K562 (cell line): ENCODE measurements at regions not wholly inside any gene's neighbourhood (a gene's known extent, or its start where the extent isn't known, plus 50 kb on each side); places are given as distances from the start of the nearest gene placed in this dataset.

Source experiments
- ATAC-seq: fragments of 200-7000 bp; cut with Tn5 transposase; 3 replicates; pipeline ENCODE4 v1.9.1; 2020; ENCODE audit warnings: moderate library complexity
- BruUV-seq: library from RNA; stranded (reverse); fragments of 400-500 nt; replicated peaks from 2 replicates; lab custom pipeline; 2021; lab: Mats Ljungman, UMichigan
- CTCF ChIA-PET: fragments of 300-600 bp; formaldehyde crosslinking; extraction: SDS; loops from one replicate; lab custom pipeline; 2021; ENCODE audit warnings: low intra/inter-chr PET ratio; lab: Yijun Ruan, JAX
- POLR2A ChIA-PET: fragments of 300-600, 350-650 bp; sonication (Branson Sonifier 250); formaldehyde crosslinking; extraction: SDS; loops from one replicate; lab custom pipeline; 2021; ENCODE audit warnings: antibody characterized with exemption, inconsistent platforms; lab: Yijun Ruan, JAX
- DNase-seq, 4 experiments: peaks; one replicate each; pipeline versions ENCODE4 v3.0.0 to v3.0.0-alpha.2; 2011 to 2018; ENCODE audit warnings: low spot score in 3 of 4, mixed read lengths in 3 of 4; ENCODE audit errors: extremely low read depth in 1 of 4
- FAIRE-seq: peaks from 2 replicates; lab custom pipeline; 2011; peaks lifted over from hg19 to GRCh38; lab: Jason Lieb, UNC
- H2AFZ ChIP-seq: 2 replicates; pipeline ENCODE4 v1.6.0; 2011; ENCODE audit warnings: low read depth, low read length, control low read depth, inconsistent platforms
- H3K27ac ChIP-seq: fragments of 200-600 bp; 3 replicates; pipeline ENCODE4 v1.8.0; 2011; ENCODE audit warnings: low read depth, mild to moderate bottlenecking, control low read depth, inconsistent platforms, low read length, moderate library complexity, mixed read lengths; ENCODE audit errors: extremely low read depth
- H3K27me3 ChIP-seq, 2 experiments: fragments of 300-600 bp in 1 of 2; 2 replicates in 1 of 2; 3 replicates in 1 of 2; pipeline versions ENCODE4 v1.6.0 to v1.8.0; 2011; ENCODE audit warnings: inconsistent platforms in 2 of 2, low read length in 2 of 2, mild to moderate bottlenecking in 1 of 2, mixed read lengths in 1 of 2, moderate library complexity in 1 of 2; ENCODE audit not compliant: control insufficient read depth in 2 of 2, insufficient read depth in 2 of 2
- H3K36me3 ChIP-seq: fragments of 300-600 bp; 3 replicates; pipeline ENCODE4 v1.8.0; 2011; ENCODE audit warnings: mild to moderate bottlenecking, low read length, inconsistent platforms; ENCODE audit not compliant: control insufficient read depth, insufficient read depth
- H3K4me1 ChIP-seq, 2 experiments: fragments of 200-600 bp in 1 of 2; replicated peaks in 1 of 2; 2 replicates in 1 of 2; 3 replicates in 1 of 2; pipeline versions ENCODE4 v1.5.1 to v1.8.0; 2011; ENCODE audit warnings: inconsistent platforms in 2 of 2, low read length in 2 of 2, mild to moderate bottlenecking in 1 of 2, mixed read lengths in 1 of 2, moderate library complexity in 1 of 2; ENCODE audit not compliant: control insufficient read depth in 2 of 2, insufficient read depth in 2 of 2
- H3K4me2 ChIP-seq: 2 replicates; pipeline ENCODE4 v1.6.1; 2011; ENCODE audit warnings: low read length, control low read depth, inconsistent platforms, mixed read lengths; ENCODE audit not compliant: insufficient read depth
- H3K4me3 ChIP-seq: fragments of 200-600 bp; sonication (generic), shearing (Covaris generic); 2 replicates; pipeline ENCODE4 v1.5.1; 2016; ENCODE audit warnings: control low read depth, inconsistent platforms
- H3K79me2 ChIP-seq: fragments of 200-600 bp; 3 replicates; pipeline ENCODE4 v1.8.0; 2011; ENCODE audit warnings: low read length, inconsistent platforms; ENCODE audit not compliant: control insufficient read depth, insufficient read depth
- H3K9ac ChIP-seq, 2 experiments: 2 replicates each; pipeline versions ENCODE4 v1.6.0 to v1.6.1; 2011; ENCODE audit warnings: low read depth in 2 of 2, low read length in 2 of 2, control low read depth in 1 of 2, inconsistent platforms in 1 of 2, mild to moderate bottlenecking in 1 of 2, mixed read lengths in 1 of 2; ENCODE audit not compliant: insufficient read depth in 1 of 2
- H3K9me1 ChIP-seq: one replicate; pipeline ENCODE4 v1.6.0; 2011; ENCODE audit warnings: inconsistent platforms, mild to moderate bottlenecking, low read length, moderate library complexity; ENCODE audit not compliant: control insufficient read depth, insufficient read depth
- H3K9me3 ChIP-seq: replicated peaks from 2 replicates; pipeline ENCODE4 v1.5.1; 2011; ENCODE audit warnings: low read depth, low read length, inconsistent platforms; ENCODE audit not compliant: control insufficient read depth, insufficient read depth
- H4K20me1 ChIP-seq: replicated peaks from 2 replicates; pipeline ENCODE4 v1.6.1; 2011; ENCODE audit warnings: low read length, inconsistent platforms, mixed read lengths; ENCODE audit not compliant: control insufficient read depth, insufficient read depth
- CBFA2T3 ChIP-seq: fragments of 450-650 bp; IDR thresholded peaks from 2 replicates; pipeline ENCODE4 v1.6.1; 2017
- CBX2 ChIP-seq: fragments of 200-600 bp; sonication (generic); IDR thresholded peaks from one replicate; pipeline ENCODE4 v1.6.1; 2012; ENCODE audit warnings: mild to moderate bottlenecking, low read length, inconsistent platforms; ENCODE audit not compliant: insufficient read depth, poor library complexity, severe bottlenecking
- EGR1 ChIP-seq: fragments of 450-650 bp; conservative IDR thresholded peaks from 2 replicates; pipeline ENCODE4 v1.6.1; 2017; ENCODE audit warnings: mild to moderate bottlenecking
- KAT2B ChIP-seq: IDR thresholded peaks from one replicate; pipeline ENCODE4 v1.6.1; 2012; ENCODE audit warnings: low read depth, mild to moderate bottlenecking, control low read depth, inconsistent platforms, low read length, moderate library complexity
- KDM4B ChIP-seq, 2 experiments: fragments of 450-650 bp in 1 of 2; sonication (generic) in 1 of 2; IDR thresholded peaks; 2 replicates each; pipeline ENCODE4 v1.6.1; 2016 to 2017; ENCODE audit warnings: borderline replicate concordance in 2 of 2, antibody characterized with exemption in 1 of 2, low read depth in 1 of 2, mild to moderate bottlenecking in 1 of 2
- MCM7 ChIP-seq, 2 experiments: fragments of 450-650 bp; IDR thresholded peaks; 2 replicates each; pipeline ENCODE4 v1.6.1; 2016 to 2018
- MEF2D ChIP-seq: conservative IDR thresholded peaks from 2 replicates; pipeline ENCODE4 v1.6.1; 2016; ENCODE audit warnings: low read depth, missing genetic modification characterization, missing compliant biosample characterization
- MYNN ChIP-seq, 2 experiments: sonication (generic); formaldehyde crosslinking in 1 of 2; IDR thresholded peaks; 2 replicates each; pipeline versions ENCODE4 v1.5.0 to v1.6.1; 2016 to 2020; ENCODE audit warnings: antibody characterized with exemption in 1 of 2, missing genetic modification reagents in 1 of 2
- NUFIP1 ChIP-seq: fragments of 450-650 bp; IDR thresholded peaks from 2 replicates; pipeline ENCODE4 v1.6.1; 2018; ENCODE audit not compliant: partially characterized antibody
- PML ChIP-seq: IDR thresholded peaks from 2 replicates; pipeline ENCODE4 v1.6.1; 2012; ENCODE audit warnings: low read length, inconsistent platforms
- ZBED1 ChIP-seq: IDR thresholded peaks from 2 replicates; pipeline ENCODE4 v1.6.1; 2014
- ZFP91 ChIP-seq: sonication (generic); formaldehyde crosslinking; IDR thresholded peaks from 2 replicates; pipeline ENCODE4 v1.8.0; 2022; ENCODE audit warnings: mild to moderate bottlenecking, missing genetic modification reagents
- WGBS: fragments of 100-300 bp; shearing (Covaris generic); methylation state at CpG from one replicate; pipeline ENCODE4 v1.1.6; 2016; ENCODE audit warnings: low coverage, mixed read lengths; ENCODE audit not compliant: insufficient coverage; ENCODE audit errors: missing lambda C conversion rate; 5-methylcytosine and 5-hydroxymethylcytosine counted together
- in situ Hi-C: fragments of 300-500 bp; cut with MboI; formaldehyde crosslinking; loops from 4 replicates; pipeline ENCODE4 v1.15.0; 2018; ENCODE audit warnings: inconsistent platforms, mixed read lengths
- intact Hi-C: fragments of 100-400 bp; cut with micrococcal nuclease; formaldehyde crosslinking; loops from 2 replicates; pipeline ENCODE4 v1.14.2; 2022
- TF ChIP-seq, protein P1 (sequence below), 2 experiments: fragments of 450-650 bp; IDR thresholded peaks; 2 replicates each; pipeline ENCODE4 v1.6.1; 2016
- TF ChIP-seq, protein P2 (sequence below): fragments of 250-450 bp; sonication (Bioruptor Pico); IDR thresholded peaks from 2 replicates; pipeline ENCODE4 v1.4.0; 2020

DNA sequence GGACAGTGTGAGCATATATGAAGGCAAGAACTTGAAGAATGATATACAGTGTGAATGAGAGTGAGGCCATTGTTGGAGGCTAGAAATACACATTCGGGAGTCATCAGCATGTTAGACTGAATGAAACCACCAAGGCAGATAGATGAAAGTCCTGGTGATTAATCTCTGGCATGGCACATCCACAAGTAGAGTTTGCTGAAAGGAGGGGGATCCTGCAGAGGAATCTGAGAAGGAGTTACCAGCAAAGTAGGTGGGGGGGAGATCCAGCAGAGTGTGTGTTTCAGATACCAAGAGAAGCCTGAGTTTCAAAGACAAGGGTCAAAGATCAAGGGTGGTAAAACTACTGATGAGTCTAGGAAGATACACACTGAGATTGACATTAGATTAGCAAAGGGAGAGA, 426.7 kb upstream of the DCN start:
- Histone ChIP-seq H3K4me3 (no peak overlapping the region), H3K27ac (no peak overlapping the region), H3K9me3 (no peaks in the 10 kb centered on the region), H3K36me3 (peaks cover 3% of the 10 kb centered on the region; the same call in 2 of the 3 replicates), H3K4me1 (no peaks in the 10 kb centered on the region; a peak in 1 of 5 replicates), H2AFZ (no peak overlapping the region), H3K9ac (no peak overlapping the region), H3K27me3 (no peaks in the 10 kb centered on the region), H4K20me1 (no peaks in the 10 kb centered on the region; the same call in 1 of the 2 replicates), H3K79me2 (peaks cover 26% of the 10 kb centered on the region), H3K9me1 (no peaks in the 10 kb centered on the region)
- ATAC-seq: peak; percentile 54
- 38% methylated on average over 1 of the region's 1 CpG for WGBS
- ChIA-PET CTCF (no interaction called here), POLR2A (interaction anchor here (0.9 to 1.3 kb wide), 2 partner anchors 14 to 25 kb away, joined by 3 to 4 read pairs; no protein-coding TSS in a partner anchor)
- intact Hi-C loops (no loop called here), in situ Hi-C loops (no loop called here)
- no peak for FAIRE-seq
- peak in 1 of 4 experiments; percentile 11 for DNase-seq
- BruUV-seq: no TSS peak
- no peak for TF ChIP-seq NUFIP1
- TF ChIP-seq CBFA2T3: peak; percentile 8; the same call in 1 of the 2 replicates
- TF ChIP-seq, all 486 proteins: peak for 1
- H3K4me2 ChIP-seq: no peak overlapping the region

DNA sequence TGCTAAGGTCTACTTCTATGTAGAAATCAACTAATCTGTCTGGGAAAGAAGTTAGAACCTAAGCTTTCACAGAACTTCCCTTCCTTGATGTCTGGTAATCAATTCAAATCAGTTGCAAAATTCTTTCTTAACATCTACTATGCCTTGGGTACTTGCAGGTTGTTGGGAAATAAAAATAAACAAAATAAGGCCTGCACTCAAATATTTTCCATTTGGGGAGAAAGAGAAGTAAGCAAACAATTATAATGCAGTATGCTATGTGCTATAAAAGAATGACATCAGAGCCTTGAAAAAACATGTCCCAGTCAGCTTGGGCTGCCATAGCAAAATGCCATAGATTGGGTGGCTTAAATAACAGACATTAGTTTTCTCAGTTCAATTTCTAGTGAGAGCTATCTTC, 425.9 kb upstream of the DCN start:
- ChIA-PET POLR2A (interaction anchor here (1.0 kb wide), 1 partner anchor 26 kb away, joined by 4 read pairs; no protein-coding TSS in a partner anchor), CTCF (no interaction called here)
- DNase-seq (no peak), ATAC-seq (no peak), FAIRE-seq (no peak)
- H3K9me1 ChIP-seq: no peaks in the 10 kb centered on the region
- H3K4me2 ChIP-seq: no peak overlapping the region
- peaks cover 29% of the 10 kb centered on the region for H3K79me2 ChIP-seq
- H3K9me3 ChIP-seq: no peaks in the 10 kb centered on the region
- no peaks in the 10 kb centered on the region for H3K27me3 ChIP-seq
- no TSS peak for BruUV-seq
- no peak overlapping the region for H3K4me3 ChIP-seq
- in situ Hi-C loops: no loop called here
- H2AFZ ChIP-seq: no peak overlapping the region
- H3K36me3 ChIP-seq: peaks cover 3% of the 10 kb centered on the region; the same call in 2 of the 3 replicates
- H4K20me1 ChIP-seq: no peaks in the 10 kb centered on the region; the same call in 1 of the 2 replicates
- H3K9ac ChIP-seq: no peak overlapping the region
- H3K27ac ChIP-seq: no peak overlapping the region
- intact Hi-C loops: no loop called here
- H3K4me1 ChIP-seq: no peaks in the 10 kb centered on the region; a peak in 1 of 5 replicates
- no peak for TF ChIP-seq CBX2
- TF ChIP-seq MCM7 (IDR thresholded peaks at IDR 0.05): no peak
- TF ChIP-seq, protein P1, sequence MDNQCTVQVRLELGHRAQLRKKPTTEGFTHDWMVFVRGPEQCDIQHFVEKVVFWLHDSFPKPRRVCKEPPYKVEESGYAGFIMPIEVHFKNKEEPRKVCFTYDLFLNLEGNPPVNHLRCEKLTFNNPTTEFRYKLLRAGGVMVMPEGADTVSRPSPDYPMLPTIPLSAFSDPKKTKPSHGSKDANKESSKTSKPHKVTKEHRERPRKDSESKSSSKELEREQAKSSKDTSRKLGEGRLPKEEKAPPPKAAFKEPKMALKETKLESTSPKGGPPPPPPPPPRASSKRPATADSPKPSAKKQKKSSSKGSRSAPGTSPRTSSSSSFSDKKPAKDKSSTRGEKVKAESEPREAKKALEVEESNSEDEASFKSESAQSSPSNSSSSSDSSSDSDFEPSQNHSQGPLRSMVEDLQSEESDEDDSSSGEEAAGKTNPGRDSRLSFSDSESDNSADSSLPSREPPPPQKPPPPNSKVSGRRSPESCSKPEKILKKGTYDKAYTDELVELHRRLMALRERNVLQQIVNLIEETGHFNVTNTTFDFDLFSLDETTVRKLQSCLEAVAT (IDR thresholded peaks at IDR 0.05): no peak
- TF ChIP-seq PML: no peak
- TF ChIP-seq ZBED1: no peak
- no peak for TF ChIP-seq KDM4B (IDR thresholded peaks at IDR 0.05; ENCODE audit: borderline replicate concordance in 2 of 2, low read depth in 1 of 2)
- TF ChIP-seq KAT2B: no peak
- no peak for TF ChIP-seq MEF2D (tag)
- TF ChIP-seq EGR1: no peak
- TF ChIP-seq, protein P2, sequence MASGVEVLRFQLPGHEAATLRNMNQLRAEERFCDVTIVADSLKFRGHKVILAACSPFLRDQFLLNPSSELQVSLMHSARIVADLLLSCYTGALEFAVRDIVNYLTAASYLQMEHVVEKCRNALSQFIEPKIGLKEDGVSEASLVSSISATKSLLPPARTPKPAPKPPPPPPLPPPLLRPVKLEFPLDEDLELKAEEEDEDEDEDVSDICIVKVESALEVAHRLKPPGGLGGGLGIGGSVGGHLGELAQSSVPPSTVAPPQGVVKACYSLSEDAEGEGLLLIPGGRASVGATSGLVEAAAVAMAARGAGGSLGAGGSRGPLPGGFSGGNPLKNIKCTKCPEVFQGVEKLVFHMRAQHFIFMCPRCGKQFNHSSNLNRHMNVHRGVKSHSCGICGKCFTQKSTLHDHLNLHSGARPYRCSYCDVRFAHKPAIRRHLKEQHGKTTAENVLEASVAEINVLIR: no peak
- no peak for TF ChIP-seq MYNN (IDR thresholded peaks at IDR 0.05)
- no peak for TF ChIP-seq MYNN (CRISPR knock-in tag; IDR thresholded peaks at IDR 0.05)
- TF ChIP-seq ZFP91 (CRISPR knock-in tag): no peak
